ENCODE measurements at regions not wholly inside any gene's neighbourhood (a gene's known extent, or its start where the extent isn't known, plus 50 kb on each side); places are given as distances from the start of the nearest gene placed in this dataset.

- no peaks in the 10 kb centered on the region for H3K4me1 ChIP-seq (ENCODE audit: control insufficient read depth, low read depth, low read length)
- H3K4me3 ChIP-seq (ENCODE audit: low read length) = no peak overlapping the region
- no peaks in the 10 kb centered on the region for H3K27me3 ChIP-seq (ENCODE audit: control insufficient read depth, insufficient read depth, low read length)
- H3K9ac ChIP-seq (ENCODE audit: low read length) = no peak overlapping the region
- no peaks in the 10 kb centered on the region for H3K36me3 ChIP-seq (ENCODE audit: control insufficient read depth, low read depth, low read length)
- no peak overlapping the region for H3K27ac ChIP-seq (ENCODE audit: low read length)
- H3K9me3 ChIP-seq (ENCODE audit: control insufficient read depth, low read depth, low read length) = peaks cover 10% of the 10 kb centered on the region
Measured at GRCh38 chr5:144083185-144083584, 87.3 kb downstream of the YIPF5 start.

- H3K4me3 ChIP-seq (ENCODE audit: low read length) = no peak overlapping the region
- H3K27ac ChIP-seq (ENCODE audit: low read length) = no peak overlapping the region
- H3K9me3 ChIP-seq (ENCODE audit: control insufficient read depth, low read depth, low read length) = peaks cover 10% of the 10 kb centered on the region
- H3K27me3 ChIP-seq (ENCODE audit: control insufficient read depth, insufficient read depth, low read length) = no peaks in the 10 kb centered on the region
- no peaks in the 10 kb centered on the region for H3K36me3 ChIP-seq (ENCODE audit: control insufficient read depth, low read depth, low read length)
- H3K4me1 ChIP-seq (ENCODE audit: control insufficient read depth, low read depth, low read length) = no peaks in the 10 kb centered on the region
- no peak overlapping the region for H3K9ac ChIP-seq (ENCODE audit: low read length)
Measured at GRCh38 chr5:144084971-144085370, 85.5 kb downstream of the YIPF5 start.

GRCh38 chr5:144085381-144085780, 85.1 kb downstream of the YIPF5 start:
- H3K4me3 ChIP-seq (ENCODE audit: low read length) = no peak overlapping the region
- no peaks in the 10 kb centered on the region for H3K4me1 ChIP-seq (ENCODE audit: control insufficient read depth, low read depth, low read length)
- H3K27me3 ChIP-seq (ENCODE audit: control insufficient read depth, insufficient read depth, low read length) = no peaks in the 10 kb centered on the region
- no peaks in the 10 kb centered on the region for H3K36me3 ChIP-seq (ENCODE audit: control insufficient read depth, low read depth, low read length)
- no peak overlapping the region for H3K9ac ChIP-seq (ENCODE audit: low read length)
- no peak overlapping the region for H3K27ac ChIP-seq (ENCODE audit: low read length)
- H3K9me3 ChIP-seq (ENCODE audit: control insufficient read depth, low read depth, low read length) = peaks cover 10% of the 10 kb centered on the region

- H3K36me3 ChIP-seq (ENCODE audit: control insufficient read depth, low read depth, low read length) = no peaks in the 10 kb centered on the region
- H3K4me1 ChIP-seq (ENCODE audit: control insufficient read depth, low read depth, low read length) = no peaks in the 10 kb centered on the region
Measured at GRCh38 chr5:144086295-144086694, 84.2 kb downstream of the YIPF5 start.

GRCh38 chr5:144087576-144087975, 82.9 kb downstream of the YIPF5 start:
- Histone ChIP-seq H3K9me3 (ENCODE audit: control insufficient read depth, low read depth, low read length) (no peaks in the 10 kb centered on the region), H3K27me3 (ENCODE audit: control insufficient read depth, insufficient read depth, low read length) (peaks cover 17% of the 10 kb centered on the region), H3K4me3 (ENCODE audit: low read length) (no peak overlapping the region), H3K4me1 (ENCODE audit: control insufficient read depth, low read depth, low read length) (no peaks in the 10 kb centered on the region), H3K27ac (ENCODE audit: low read length) (no peak overlapping the region), H3K9ac (ENCODE audit: low read length) (no peak overlapping the region), H3K36me3 (ENCODE audit: control insufficient read depth, low read depth, low read length) (no peaks in the 10 kb centered on the region)

More at GRCh38 chr5:144086295-144086694, 84.2 kb downstream of the YIPF5 start:
- H3K9me3 ChIP-seq (ENCODE audit: control insufficient read depth, low read depth, low read length) = peaks cover 7% of the 10 kb centered on the region
- peaks cover 5% of the 10 kb centered on the region for H3K27me3 ChIP-seq (ENCODE audit: control insufficient read depth, insufficient read depth, low read length)
- no peak overlapping the region for H3K27ac ChIP-seq (ENCODE audit: low read length)
- no peak overlapping the region for H3K9ac ChIP-seq (ENCODE audit: low read length)
- H3K4me3 ChIP-seq (ENCODE audit: low read length) = no peak overlapping the region

GRCh38 chr5:144088206-144089064, 82.0 kb downstream of the YIPF5 start:
- Histone ChIP-seq H3K9ac (ENCODE audit: low read length) (no peak overlapping the region), H3K36me3 (ENCODE audit: control insufficient read depth, low read depth, low read length) (no peaks in the 10 kb centered on the region), H3K27ac (ENCODE audit: low read length) (no peak overlapping the region), H3K4me1 (ENCODE audit: control insufficient read depth, low read depth, low read length) (peaks cover 7% of the 10 kb centered on the region), H3K27me3 (ENCODE audit: control insufficient read depth, insufficient read depth, low read length) (peaks cover 25% of the 10 kb centered on the region), H3K9me3 (ENCODE audit: control insufficient read depth, low read depth, low read length) (no peaks in the 10 kb centered on the region), H3K4me3 (ENCODE audit: low read length) (no peak overlapping the region)

- no peak overlapping the region for H3K27ac ChIP-seq (ENCODE audit: low read length)
- H3K9ac ChIP-seq (ENCODE audit: low read length) = no peak overlapping the region
- peaks cover 32% of the 10 kb centered on the region for H3K27me3 ChIP-seq (ENCODE audit: control insufficient read depth, insufficient read depth, low read length)
- H3K4me1 ChIP-seq (ENCODE audit: control insufficient read depth, low read depth, low read length) = peaks cover 10% of the 10 kb centered on the region
- H3K4me3 ChIP-seq (ENCODE audit: low read length) = no peak overlapping the region
- no peaks in the 10 kb centered on the region for H3K36me3 ChIP-seq (ENCODE audit: control insufficient read depth, low read depth, low read length)
- no peaks in the 10 kb centered on the region for H3K9me3 ChIP-seq (ENCODE audit: control insufficient read depth, low read depth, low read length)
Measured at GRCh38 chr5:144089401-144090021, 80.9 kb downstream of the YIPF5 start.

GRCh38 chr5:144092508-144092907, 78.0 kb downstream of the YIPF5 start:
- Histone ChIP-seq H3K27me3 (ENCODE audit: control insufficient read depth, insufficient read depth, low read length) (peaks cover 42% of the 10 kb centered on the region), H3K36me3 (ENCODE audit: control insufficient read depth, low read depth, low read length) (no peaks in the 10 kb centered on the region), H3K27ac (ENCODE audit: low read length) (no peak overlapping the region), H3K4me3 (ENCODE audit: low read length) (no peak overlapping the region), H3K9me3 (ENCODE audit: control insufficient read depth, low read depth, low read length) (no peaks in the 10 kb centered on the region), H3K9ac (ENCODE audit: low read length) (no peak overlapping the region), H3K4me1 (ENCODE audit: control insufficient read depth, low read depth, low read length) (peaks cover 10% of the 10 kb centered on the region)

- Histone ChIP-seq H3K9ac (ENCODE audit: low read length) (no peak overlapping the region), H3K36me3 (ENCODE audit: control insufficient read depth, low read depth, low read length) (no peaks in the 10 kb centered on the region), H3K27ac (ENCODE audit: low read length) (no peak overlapping the region), H3K27me3 (ENCODE audit: control insufficient read depth, insufficient read depth, low read length) (peaks cover 42% of the 10 kb centered on the region), H3K4me1 (ENCODE audit: control insufficient read depth, low read depth, low read length) (peaks cover 10% of the 10 kb centered on the region), H3K9me3 (ENCODE audit: control insufficient read depth, low read depth, low read length) (no peaks in the 10 kb centered on the region), H3K4me3 (ENCODE audit: low read length) (no peak overlapping the region)
Measured at GRCh38 chr5:144093400-144093799, 77.1 kb downstream of the YIPF5 start.

GRCh38 chr5:144093868-144094267, 76.6 kb downstream of the YIPF5 start:
- Histone ChIP-seq H3K4me1 (ENCODE audit: control insufficient read depth, low read depth, low read length) (peaks cover 10% of the 10 kb centered on the region), H3K27ac (ENCODE audit: low read length) (no peak overlapping the region), H3K4me3 (ENCODE audit: low read length) (no peak overlapping the region), H3K9ac (ENCODE audit: low read length) (no peak overlapping the region), H3K36me3 (ENCODE audit: control insufficient read depth, low read depth, low read length) (no peaks in the 10 kb centered on the region), H3K9me3 (ENCODE audit: control insufficient read depth, low read depth, low read length) (no peaks in the 10 kb centered on the region), H3K27me3 (ENCODE audit: control insufficient read depth, insufficient read depth, low read length) (peaks cover 42% of the 10 kb centered on the region)

GRCh38 chr5:144100702-144101101, 69.8 kb downstream of the YIPF5 start:
- Histone ChIP-seq H3K4me3 (ENCODE audit: low read length) (no peak overlapping the region), H3K9ac (ENCODE audit: low read length) (no peak overlapping the region), H3K27ac (ENCODE audit: low read length) (no peak overlapping the region), H3K4me1 (ENCODE audit: control insufficient read depth, low read depth, low read length) (no peaks in the 10 kb centered on the region), H3K36me3 (ENCODE audit: control insufficient read depth, low read depth, low read length) (no peaks in the 10 kb centered on the region), H3K27me3 (ENCODE audit: control insufficient read depth, insufficient read depth, low read length) (no peaks in the 10 kb centered on the region), H3K9me3 (ENCODE audit: control insufficient read depth, low read depth, low read length) (no peaks in the 10 kb centered on the region)

GRCh38 chr5:144101616-144102015, 68.8 kb downstream of the YIPF5 start:
- Histone ChIP-seq H3K36me3 (ENCODE audit: control insufficient read depth, low read depth, low read length) (no peaks in the 10 kb centered on the region), H3K27me3 (ENCODE audit: control insufficient read depth, insufficient read depth, low read length) (no peaks in the 10 kb centered on the region), H3K9ac (ENCODE audit: low read length) (no peak overlapping the region), H3K4me3 (ENCODE audit: low read length) (no peak overlapping the region), H3K9me3 (ENCODE audit: control insufficient read depth, low read depth, low read length) (no peaks in the 10 kb centered on the region), H3K4me1 (ENCODE audit: control insufficient read depth, low read depth, low read length) (no peaks in the 10 kb centered on the region), H3K27ac (ENCODE audit: low read length) (no peak overlapping the region)

Measured in iPS-18a (cell line).